ENCODE measurements at regions not wholly inside any gene's neighbourhood (a gene's known extent, or its start where the extent isn't known, plus 50 kb on each side); places are given as distances from the start of the nearest gene placed in this dataset.

- H3K27ac ChIP-seq: no peak overlapping the region
- TF ChIP-seq, protein P1, sequence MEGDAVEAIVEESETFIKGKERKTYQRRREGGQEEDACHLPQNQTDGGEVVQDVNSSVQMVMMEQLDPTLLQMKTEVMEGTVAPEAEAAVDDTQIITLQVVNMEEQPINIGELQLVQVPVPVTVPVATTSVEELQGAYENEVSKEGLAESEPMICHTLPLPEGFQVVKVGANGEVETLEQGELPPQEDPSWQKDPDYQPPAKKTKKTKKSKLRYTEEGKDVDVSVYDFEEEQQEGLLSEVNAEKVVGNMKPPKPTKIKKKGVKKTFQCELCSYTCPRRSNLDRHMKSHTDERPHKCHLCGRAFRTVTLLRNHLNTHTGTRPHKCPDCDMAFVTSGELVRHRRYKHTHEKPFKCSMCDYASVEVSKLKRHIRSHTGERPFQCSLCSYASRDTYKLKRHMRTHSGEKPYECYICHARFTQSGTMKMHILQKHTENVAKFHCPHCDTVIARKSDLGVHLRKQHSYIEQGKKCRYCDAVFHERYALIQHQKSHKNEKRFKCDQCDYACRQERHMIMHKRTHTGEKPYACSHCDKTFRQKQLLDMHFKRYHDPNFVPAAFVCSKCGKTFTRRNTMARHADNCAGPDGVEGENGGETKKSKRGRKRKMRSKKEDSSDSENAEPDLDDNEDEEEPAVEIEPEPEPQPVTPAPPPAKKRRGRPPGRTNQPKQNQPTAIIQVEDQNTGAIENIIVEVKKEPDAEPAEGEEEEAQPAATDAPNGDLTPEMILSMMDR (IDR thresholded peaks at IDR 0.05): no peak
- no peak for TF ChIP-seq ZFX (IDR thresholded peaks at IDR 0.05; ENCODE audit: borderline replicate concordance)
Observed at GRCh38 chr4:54855191-54855854, 197.6 kb downstream of the KIT start.

- TF ChIP-seq, protein P1 (IDR thresholded peaks at IDR 0.05): no peak
- no peak for TF ChIP-seq ZFX (IDR thresholded peaks at IDR 0.05; ENCODE audit: borderline replicate concordance)
- no peak overlapping the region for H3K27ac ChIP-seq
Observed at GRCh38 chr4:54852602-54853001, 194.8 kb downstream of the KIT start.

DNA sequence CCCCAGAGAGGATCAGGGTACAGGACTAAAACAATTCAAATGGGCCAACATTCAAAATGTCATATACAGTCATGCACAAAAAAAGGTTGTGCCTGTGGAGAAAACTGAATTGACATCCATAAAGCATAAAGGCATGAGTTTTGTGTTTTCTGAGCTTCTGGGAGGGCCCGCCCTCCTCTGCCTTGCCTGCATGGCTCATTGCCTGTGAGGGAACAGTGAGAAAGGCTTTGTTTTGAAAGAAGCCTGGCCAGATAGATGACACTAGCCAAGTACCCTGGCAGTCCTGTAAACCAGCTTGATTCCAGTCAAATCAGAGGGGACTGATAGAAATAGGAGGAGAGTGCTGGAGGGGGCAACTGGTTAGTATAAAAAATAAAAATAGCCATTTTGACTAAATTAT is 194.3 kb downstream of the KIT start:
- TF ChIP-seq, protein P1 (IDR thresholded peaks at IDR 0.05): no peak
- no peak for TF ChIP-seq ZFX (IDR thresholded peaks at IDR 0.05; ENCODE audit: borderline replicate concordance)
- no peak overlapping the region for H3K27ac ChIP-seq

DNA sequence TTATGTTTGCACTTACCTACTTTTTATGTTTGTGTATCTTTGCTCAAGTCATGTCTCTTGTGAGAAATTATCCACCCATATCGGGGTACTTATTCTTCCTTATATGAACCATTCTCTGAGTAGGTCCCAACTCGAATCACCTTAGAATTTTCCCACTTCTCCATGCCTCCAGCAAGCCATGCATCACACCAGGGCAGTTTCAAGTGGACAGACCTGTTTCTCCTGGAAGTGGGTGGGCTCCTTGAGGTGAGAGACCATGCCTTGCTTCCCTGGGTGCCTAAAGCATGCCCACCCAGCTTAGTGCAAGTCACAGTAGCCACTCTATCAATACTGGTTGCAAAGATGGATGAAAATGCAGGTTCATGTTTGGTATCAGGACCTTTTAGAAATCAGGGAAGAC is 187.2 kb downstream of the KIT start:
- H3K27ac ChIP-seq: no peak overlapping the region
- TF ChIP-seq, protein P1 (IDR thresholded peaks at IDR 0.05): no peak
- no peak for TF ChIP-seq ZFX (IDR thresholded peaks at IDR 0.05; ENCODE audit: borderline replicate concordance)

DNA sequence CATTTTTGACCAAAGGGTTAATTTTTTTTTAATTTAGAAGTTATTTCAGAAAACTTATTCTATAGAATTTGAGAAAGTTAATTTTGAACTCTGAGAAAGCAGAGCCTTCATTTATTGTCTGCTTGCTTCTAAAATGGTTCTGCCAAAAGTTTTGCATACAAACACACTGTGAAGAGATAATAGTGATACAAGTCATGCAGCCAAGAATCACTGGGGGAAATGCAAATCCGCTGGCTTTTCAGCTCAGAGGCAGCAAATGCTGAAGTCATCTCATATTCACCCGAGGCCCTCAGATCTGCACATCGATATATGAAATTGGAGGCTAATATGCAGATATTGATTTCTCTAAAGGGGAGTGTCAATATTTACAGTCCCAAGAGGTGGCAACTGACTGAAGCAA is 186.2 kb downstream of the KIT start:
- TF ChIP-seq, protein P1 (IDR thresholded peaks at IDR 0.05): no peak
- TF ChIP-seq ZFX (IDR thresholded peaks at IDR 0.05; ENCODE audit: borderline replicate concordance): no peak

GRCh38 chr4:54843106-54843505 is 185.3 kb downstream of the KIT start:
- H3K27ac ChIP-seq: no peak overlapping the region
- TF ChIP-seq, protein P1 (IDR thresholded peaks at IDR 0.05): no peak
- no peak for TF ChIP-seq ZFX (IDR thresholded peaks at IDR 0.05; ENCODE audit: borderline replicate concordance)

More for the DNA sequence above, 186.2 kb downstream of the KIT start:
- no peak overlapping the region for H3K27ac ChIP-seq

DNA sequence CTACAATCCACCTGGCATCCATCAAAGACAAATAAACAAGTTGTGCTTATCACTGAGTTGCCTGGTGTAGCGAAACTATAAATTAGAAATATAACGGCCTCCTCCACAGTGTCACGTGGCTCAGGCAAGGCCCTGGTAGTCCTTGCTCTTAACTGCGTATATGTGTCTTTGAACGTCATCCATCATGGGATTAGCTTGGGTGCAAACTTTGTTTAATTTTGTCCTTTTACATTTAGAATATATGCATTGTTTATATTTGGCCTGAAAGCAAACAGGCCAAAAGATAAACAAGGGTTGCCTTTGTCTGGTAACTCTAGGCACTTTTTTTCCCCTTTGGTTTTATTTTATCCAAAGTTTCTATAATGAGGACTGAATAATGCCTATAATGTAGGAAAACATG is 184.9 kb downstream of the KIT start:
- TF ChIP-seq, protein P1 (IDR thresholded peaks at IDR 0.05): no peak
- TF ChIP-seq ZFX (IDR thresholded peaks at IDR 0.05; ENCODE audit: borderline replicate concordance): no peak
- H3K27ac ChIP-seq: no peak overlapping the region
